ENCODE measurements at regions not wholly inside any gene's neighbourhood (a gene's known extent, or its start where the extent isn't known, plus 50 kb on each side); places are given as distances from the start of the nearest gene placed in this dataset.

GRCh38 chr2:173502296-173502695 is 147.6 kb downstream of the CDCA7 start:
- H3K27ac ChIP-seq = no peak overlapping the region
- no peak overlapping the region for H3K4me3 ChIP-seq
- DNase-seq (no peak), ATAC-seq (no peak)
- WGBS, 2 donors = 85 to 89% methylated on average over 6 of the region's 6 CpGs
- H3K36me3 ChIP-seq = no peaks in the 10 kb centered on the region
- H3K4me1 ChIP-seq = no peaks in the 10 kb centered on the region
- H3K9me3 ChIP-seq = peaks cover 0 to 24% (median 5%) of the 10 kb centered on the region in 11 donors
- intact Hi-C loops (cut with DNase I) = no loop called here
- TF ChIP-seq, protein P1, sequence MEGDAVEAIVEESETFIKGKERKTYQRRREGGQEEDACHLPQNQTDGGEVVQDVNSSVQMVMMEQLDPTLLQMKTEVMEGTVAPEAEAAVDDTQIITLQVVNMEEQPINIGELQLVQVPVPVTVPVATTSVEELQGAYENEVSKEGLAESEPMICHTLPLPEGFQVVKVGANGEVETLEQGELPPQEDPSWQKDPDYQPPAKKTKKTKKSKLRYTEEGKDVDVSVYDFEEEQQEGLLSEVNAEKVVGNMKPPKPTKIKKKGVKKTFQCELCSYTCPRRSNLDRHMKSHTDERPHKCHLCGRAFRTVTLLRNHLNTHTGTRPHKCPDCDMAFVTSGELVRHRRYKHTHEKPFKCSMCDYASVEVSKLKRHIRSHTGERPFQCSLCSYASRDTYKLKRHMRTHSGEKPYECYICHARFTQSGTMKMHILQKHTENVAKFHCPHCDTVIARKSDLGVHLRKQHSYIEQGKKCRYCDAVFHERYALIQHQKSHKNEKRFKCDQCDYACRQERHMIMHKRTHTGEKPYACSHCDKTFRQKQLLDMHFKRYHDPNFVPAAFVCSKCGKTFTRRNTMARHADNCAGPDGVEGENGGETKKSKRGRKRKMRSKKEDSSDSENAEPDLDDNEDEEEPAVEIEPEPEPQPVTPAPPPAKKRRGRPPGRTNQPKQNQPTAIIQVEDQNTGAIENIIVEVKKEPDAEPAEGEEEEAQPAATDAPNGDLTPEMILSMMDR (IDR thresholded peaks at IDR 0.05) = no peak
- H3K27me3 ChIP-seq = no peaks in the 10 kb centered on the region

GRCh38 chr2:173511357-173511756 is 156.7 kb downstream of the CDCA7 start:
- 79 to 86% methylated on average over 3 of the region's 3 CpGs for WGBS, 2 donors
- Histone ChIP-seq H3K9me3 (peaks cover 0 to 9% (median 0%) of the 10 kb centered on the region in 11 donors), H3K27ac (no peak overlapping the region), H3K27me3 (peaks cover 0 to 16% (median 0%) of the 10 kb centered on the region in 7 donors), H3K36me3 (no peaks in the 10 kb centered on the region), H3K4me1 (no peaks in the 10 kb centered on the region), H3K4me3 (no peak overlapping the region)
- DNase-seq (no peak), ATAC-seq (no peak)
- TF ChIP-seq, protein P1 (IDR thresholded peaks at IDR 0.05) = no peak
- intact Hi-C loops (cut with DNase I) = no loop called here

- TF ChIP-seq, protein P1 (IDR thresholded peaks at IDR 0.05) = no peak
- H3K4me3 ChIP-seq = no peak overlapping the region
- peaks cover 0 to 9% (median 0%) of the 10 kb centered on the region in 11 donors for H3K9me3 ChIP-seq
- ATAC-seq (no peak), DNase-seq (no peak)
- H3K27ac ChIP-seq = no peak overlapping the region
- no peaks in the 10 kb centered on the region for H3K4me1 ChIP-seq
- 66 to 82% methylated on average over 1 of the region's 1 CpG for WGBS, 2 donors
- intact Hi-C loops (cut with DNase I) = no loop called here
- H3K36me3 ChIP-seq = no peaks in the 10 kb centered on the region
- H3K27me3 ChIP-seq = peaks cover 0 to 16% (median 0%) of the 10 kb centered on the region in 7 donors
Observed at GRCh38 chr2:173511942-173512341, 157.3 kb downstream of the CDCA7 start.

GRCh38 chr2:173513107-173513727 is 158.5 kb downstream of the CDCA7 start:
- Histone ChIP-seq H3K9me3 (peaks cover 0 to 19% (median 4%) of the 10 kb centered on the region in 11 donors), H3K27ac (no peak overlapping the region), H3K4me3 (no peak overlapping the region), H3K36me3 (no peaks in the 10 kb centered on the region), H3K4me1 (no peaks in the 10 kb centered on the region), H3K27me3 (peaks cover 0 to 16% (median 0%) of the 10 kb centered on the region in 7 donors)
- WGBS, 2 donors = 66 to 68% methylated on average over 8 of the region's 8 CpGs
- TF ChIP-seq, protein P1 (IDR thresholded peaks at IDR 0.05) = no peak
- DNase-seq = no peak
- ATAC-seq = no peak
- intact Hi-C loops (cut with DNase I) = no loop called here

All from heart right ventricle (tissue), 16 donors.